ENCODE measurements at regions not wholly inside any gene's neighbourhood (a gene's known extent, or its start where the extent isn't known, plus 50 kb on each side); places are given as distances from the start of the nearest gene placed in this dataset.

DNA sequence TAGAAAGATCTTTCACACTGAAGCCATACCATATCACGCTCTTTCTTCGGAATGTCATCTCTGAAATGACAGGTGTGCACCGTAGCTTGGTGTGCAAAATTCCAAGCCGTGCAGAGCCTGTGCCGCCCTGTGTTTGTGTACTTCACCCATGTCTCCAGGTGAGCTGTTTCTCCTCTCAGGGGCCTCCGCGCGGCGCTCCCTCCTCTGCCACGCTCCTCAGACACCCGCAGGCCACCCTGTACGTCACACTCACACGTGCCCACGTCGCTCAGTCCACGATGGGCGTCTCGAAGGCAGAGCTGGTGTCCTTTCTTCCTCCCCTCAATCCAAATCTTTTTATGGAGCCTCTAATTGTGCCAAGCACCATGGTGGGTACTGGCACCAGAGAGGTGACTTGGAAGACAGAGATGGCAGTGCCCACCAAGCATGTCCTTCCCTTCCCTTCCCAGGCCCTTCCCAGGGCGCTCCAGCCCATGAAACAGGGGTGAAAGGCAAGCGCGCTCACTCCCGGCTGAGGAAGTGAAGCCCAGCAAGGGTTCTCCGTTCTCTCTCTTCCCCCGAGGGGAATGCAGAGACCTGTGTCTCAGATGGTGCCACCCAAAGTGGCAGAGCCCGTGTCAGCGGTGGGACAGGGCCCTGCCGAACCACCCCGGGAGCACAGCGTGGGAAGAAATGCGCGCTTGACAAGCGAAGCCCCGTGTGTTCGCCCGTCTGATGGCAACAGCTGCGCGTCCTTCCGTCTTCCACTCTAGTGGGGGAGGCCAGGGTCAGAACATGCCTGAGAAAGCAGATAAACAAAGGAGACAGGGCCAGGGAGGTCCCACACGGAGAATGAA, 292.5 kb upstream of the SHH start:
- Histone ChIP-seq H3K36me3 (ENCODE audit: control insufficient read depth in 4 of 4, insufficient read depth in 3 of 4, low read depth in 1 of 4, low read length in 3 of 4) (no peaks in the 10 kb centered on the region), H3K4me1 (ENCODE audit: control insufficient read depth in 4 of 4, insufficient read depth in 4 of 4, low read length in 3 of 4) (peaks cover 0 to 3% (median under 1%) of the 10 kb centered on the region in 4 donors), H3K9ac (ENCODE audit: low read depth in 1 of 2, low read length in 2 of 2) (no peak overlapping the region), H3K27ac (ENCODE audit: low read depth in 1 of 2, low read length in 2 of 2) (no peak overlapping the region), H3K27me3 (ENCODE audit: control insufficient read depth in 4 of 4, insufficient read depth in 4 of 4, low read length in 3 of 4) (no peaks in the 10 kb centered on the region), H3K4me3 (ENCODE audit: low read depth in 1 of 3, low read length in 3 of 3) (no peak overlapping the region), H3K9me3 (ENCODE audit: control insufficient read depth in 4 of 4, low read length in 3 of 4) (no peaks in the 10 kb centered on the region)
- no peak for DNase-seq (ENCODE audit: low spot score)
- 91% methylated on average over 39 of the region's 39 CpGs for WGBS
- TF ChIP-seq, protein P1, sequence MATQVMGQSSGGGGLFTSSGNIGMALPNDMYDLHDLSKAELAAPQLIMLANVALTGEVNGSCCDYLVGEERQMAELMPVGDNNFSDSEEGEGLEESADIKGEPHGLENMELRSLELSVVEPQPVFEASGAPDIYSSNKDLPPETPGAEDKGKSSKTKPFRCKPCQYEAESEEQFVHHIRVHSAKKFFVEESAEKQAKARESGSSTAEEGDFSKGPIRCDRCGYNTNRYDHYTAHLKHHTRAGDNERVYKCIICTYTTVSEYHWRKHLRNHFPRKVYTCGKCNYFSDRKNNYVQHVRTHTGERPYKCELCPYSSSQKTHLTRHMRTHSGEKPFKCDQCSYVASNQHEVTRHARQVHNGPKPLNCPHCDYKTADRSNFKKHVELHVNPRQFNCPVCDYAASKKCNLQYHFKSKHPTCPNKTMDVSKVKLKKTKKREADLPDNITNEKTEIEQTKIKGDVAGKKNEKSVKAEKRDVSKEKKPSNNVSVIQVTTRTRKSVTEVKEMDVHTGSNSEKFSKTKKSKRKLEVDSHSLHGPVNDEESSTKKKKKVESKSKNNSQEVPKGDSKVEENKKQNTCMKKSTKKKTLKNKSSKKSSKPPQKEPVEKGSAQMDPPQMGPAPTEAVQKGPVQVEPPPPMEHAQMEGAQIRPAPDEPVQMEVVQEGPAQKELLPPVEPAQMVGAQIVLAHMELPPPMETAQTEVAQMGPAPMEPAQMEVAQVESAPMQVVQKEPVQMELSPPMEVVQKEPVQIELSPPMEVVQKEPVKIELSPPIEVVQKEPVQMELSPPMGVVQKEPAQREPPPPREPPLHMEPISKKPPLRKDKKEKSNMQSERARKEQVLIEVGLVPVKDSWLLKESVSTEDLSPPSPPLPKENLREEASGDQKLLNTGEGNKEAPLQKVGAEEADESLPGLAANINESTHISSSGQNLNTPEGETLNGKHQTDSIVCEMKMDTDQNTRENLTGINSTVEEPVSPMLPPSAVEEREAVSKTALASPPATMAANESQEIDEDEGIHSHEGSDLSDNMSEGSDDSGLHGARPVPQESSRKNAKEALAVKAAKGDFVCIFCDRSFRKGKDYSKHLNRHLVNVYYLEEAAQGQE (IDR thresholded peaks at IDR 0.05) = no peak

DNA sequence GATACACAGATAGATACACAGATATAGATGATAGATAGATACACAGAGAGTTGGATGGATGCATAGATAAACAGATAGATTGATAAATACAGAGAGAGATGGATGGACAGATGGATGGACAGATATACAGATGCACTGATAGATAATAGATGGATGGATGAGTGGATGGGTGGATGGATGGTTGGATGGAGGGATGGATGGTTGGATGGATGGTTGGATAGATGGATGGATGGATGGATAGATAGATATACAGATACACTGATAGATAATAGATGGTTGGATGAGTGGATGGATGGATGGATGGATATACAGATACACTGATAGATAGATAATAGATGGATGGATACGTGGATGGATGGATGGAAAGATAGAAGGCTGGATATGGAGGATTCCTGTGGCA, 290.0 kb upstream of the SHH start:
- H3K4me1 ChIP-seq (ENCODE audit: control insufficient read depth in 4 of 4, insufficient read depth in 4 of 4, low read length in 3 of 4) = no peaks in the 10 kb centered on the region
- TF ChIP-seq EGR1 (IDR thresholded peaks at IDR 0.05; ENCODE audit: low read depth in 2 of 2) = no peak
- no peak overlapping the region for H3K9ac ChIP-seq (ENCODE audit: low read depth in 1 of 2, low read length in 2 of 2)
- H3K9me3 ChIP-seq (ENCODE audit: control insufficient read depth in 4 of 4, low read length in 3 of 4) = no peaks in the 10 kb centered on the region
- no peak overlapping the region for H3K27ac ChIP-seq (ENCODE audit: low read depth in 1 of 2, low read length in 2 of 2)
- H3K36me3 ChIP-seq (ENCODE audit: control insufficient read depth in 4 of 4, insufficient read depth in 3 of 4, low read depth in 1 of 4, low read length in 3 of 4) = no peaks in the 10 kb centered on the region
- 92% methylated on average over 1 of the region's 1 CpG for WGBS
- DNase-seq (ENCODE audit: low spot score) = no peak
- no peak overlapping the region for H3K4me3 ChIP-seq (ENCODE audit: low read depth in 1 of 3, low read length in 3 of 3)
- H3K27me3 ChIP-seq (ENCODE audit: control insufficient read depth in 4 of 4, insufficient read depth in 4 of 4, low read length in 3 of 4) = no peaks in the 10 kb centered on the region

DNA sequence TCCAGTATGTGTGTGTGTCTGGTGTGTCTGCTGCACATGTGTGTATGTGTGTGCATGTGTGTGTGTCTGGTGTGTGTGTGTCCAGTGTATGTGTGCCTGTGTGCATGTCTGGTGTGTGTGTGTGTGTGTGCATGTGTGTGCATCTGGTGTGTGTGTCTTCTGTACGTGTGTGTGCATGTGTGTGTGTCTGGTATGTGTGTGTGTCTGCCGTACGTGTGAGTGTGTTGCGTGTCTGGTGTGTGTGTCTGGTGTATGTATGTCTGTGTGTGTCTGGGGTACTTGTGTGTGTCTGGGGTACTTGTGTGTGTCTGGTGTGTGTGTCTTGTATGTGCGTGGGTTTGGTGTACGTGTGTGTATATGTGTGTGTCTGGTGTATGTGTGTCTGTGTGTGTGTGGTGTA, 289.1 kb upstream of the SHH start:
- no peak overlapping the region for H3K4me3 ChIP-seq (ENCODE audit: low read depth in 1 of 3, low read length in 3 of 3)
- WGBS = 93% methylated on average over 6 of the region's 6 CpGs
- no peaks in the 10 kb centered on the region for H3K4me1 ChIP-seq (ENCODE audit: control insufficient read depth in 4 of 4, insufficient read depth in 4 of 4, low read length in 3 of 4)
- H3K27me3 ChIP-seq (ENCODE audit: control insufficient read depth in 4 of 4, insufficient read depth in 4 of 4, low read length in 3 of 4) = no peaks in the 10 kb centered on the region
- no peaks in the 10 kb centered on the region for H3K9me3 ChIP-seq (ENCODE audit: control insufficient read depth in 4 of 4, low read length in 3 of 4)
- TF ChIP-seq FOXA1 (IDR thresholded peaks at IDR 0.05) = no peak
- TF ChIP-seq SP1 (IDR thresholded peaks at IDR 0.05) = no peak
- TF ChIP-seq HNF4A (conservative IDR thresholded peaks at IDR 0.05) = no peak
- no peak for TF ChIP-seq NR2F2 (IDR thresholded peaks at IDR 0.05)
- no peak for TF ChIP-seq EGR1 (IDR thresholded peaks at IDR 0.05; ENCODE audit: low read depth in 2 of 2)
- TF ChIP-seq RXRA (IDR thresholded peaks at IDR 0.05) = no peak
- no peak for TF ChIP-seq FOXA2 (IDR thresholded peaks at IDR 0.05)
- TF ChIP-seq RAD21 (IDR thresholded peaks at IDR 0.05) = no peak
- TF ChIP-seq, protein P2, sequence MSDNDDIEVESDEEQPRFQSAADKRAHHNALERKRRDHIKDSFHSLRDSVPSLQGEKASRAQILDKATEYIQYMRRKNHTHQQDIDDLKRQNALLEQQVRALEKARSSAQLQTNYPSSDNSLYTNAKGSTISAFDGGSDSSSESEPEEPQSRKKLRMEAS (IDR thresholded peaks at IDR 0.05) = no peak
- TF ChIP-seq, protein P3, sequence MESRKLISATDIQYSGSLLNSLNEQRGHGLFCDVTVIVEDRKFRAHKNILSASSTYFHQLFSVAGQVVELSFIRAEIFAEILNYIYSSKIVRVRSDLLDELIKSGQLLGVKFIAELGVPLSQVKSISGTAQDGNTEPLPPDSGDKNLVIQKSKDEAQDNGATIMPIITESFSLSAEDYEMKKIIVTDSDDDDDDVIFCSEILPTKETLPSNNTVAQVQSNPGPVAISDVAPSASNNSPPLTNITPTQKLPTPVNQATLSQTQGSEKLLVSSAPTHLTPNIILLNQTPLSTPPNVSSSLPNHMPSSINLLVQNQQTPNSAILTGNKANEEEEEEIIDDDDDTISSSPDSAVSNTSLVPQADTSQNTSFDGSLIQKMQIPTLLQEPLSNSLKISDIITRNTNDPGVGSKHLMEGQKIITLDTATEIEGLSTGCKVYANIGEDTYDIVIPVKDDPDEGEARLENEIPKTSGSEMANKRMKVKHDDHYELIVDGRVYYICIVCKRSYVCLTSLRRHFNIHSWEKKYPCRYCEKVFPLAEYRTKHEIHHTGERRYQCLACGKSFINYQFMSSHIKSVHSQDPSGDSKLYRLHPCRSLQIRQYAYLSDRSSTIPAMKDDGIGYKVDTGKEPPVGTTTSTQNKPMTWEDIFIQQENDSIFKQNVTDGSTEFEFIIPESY (IDR thresholded peaks at IDR 0.05) = no peak
- TF ChIP-seq, protein P1 (IDR thresholded peaks at IDR 0.05) = no peak
- DNase-seq (ENCODE audit: low spot score) = no peak
- H3K9ac ChIP-seq (ENCODE audit: low read depth in 1 of 2, low read length in 2 of 2) = no peak overlapping the region
- no peak overlapping the region for H3K27ac ChIP-seq (ENCODE audit: low read depth in 1 of 2, low read length in 2 of 2)
- no peaks in the 10 kb centered on the region for H3K36me3 ChIP-seq (ENCODE audit: control insufficient read depth in 4 of 4, insufficient read depth in 3 of 4, low read depth in 1 of 4, low read length in 3 of 4)
